Inflammatory macrophage treated with lipopolysaccharide for 1 hour (primary cell): ENCODE measurements at regions not wholly inside any gene's neighbourhood (a gene's known extent, or its start where the extent isn't known, plus 50 kb on each side); places are given as distances from the start of the nearest gene placed in this dataset.

Source experiments
- DNase-seq, 2 donors: peaks; one replicate each; pipeline ENCODE4 v3.0.0-alpha.2; 2020 to 2022

DNA sequence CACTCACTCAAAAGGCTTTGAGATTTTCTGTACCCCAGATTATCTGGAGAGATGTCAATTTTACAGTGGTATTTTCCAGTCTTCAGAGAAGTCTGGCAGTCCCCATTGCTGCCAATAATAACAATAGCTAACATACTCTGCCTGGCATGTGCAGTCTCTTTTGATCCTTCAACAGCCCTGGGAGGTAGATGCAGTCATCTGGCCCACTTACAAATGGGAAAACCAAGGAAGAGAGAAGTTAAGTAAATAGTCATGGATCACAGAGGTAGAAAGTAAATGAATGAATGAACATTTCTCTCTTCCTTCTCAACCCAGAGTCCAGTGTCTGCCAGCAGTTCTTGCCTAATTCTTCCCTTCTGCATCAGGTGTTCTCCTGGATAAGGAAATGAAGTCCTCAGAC lies 113.0 kb upstream of the EDNRA start:
- DNase-seq: no peak

DNA sequence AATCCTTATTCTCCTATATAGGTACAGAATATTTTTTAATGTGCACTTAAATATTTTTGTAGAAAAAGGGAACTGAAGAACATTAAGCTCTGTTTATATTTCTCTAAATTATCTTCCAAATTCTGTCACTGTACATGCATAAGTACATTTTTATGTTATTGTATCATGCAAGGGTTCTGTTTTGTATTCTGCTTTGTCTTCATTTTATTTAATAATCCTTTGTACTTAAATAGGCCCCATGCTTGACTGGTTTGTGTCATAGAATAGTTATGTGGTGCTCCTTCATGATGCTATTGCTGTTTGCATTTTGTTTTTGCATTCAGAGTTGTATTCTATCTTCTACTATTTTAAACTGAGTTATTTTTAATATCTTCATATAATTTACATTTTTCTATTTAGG lies 111.9 kb upstream of the EDNRA start:
- DNase-seq: no peak

DNA sequence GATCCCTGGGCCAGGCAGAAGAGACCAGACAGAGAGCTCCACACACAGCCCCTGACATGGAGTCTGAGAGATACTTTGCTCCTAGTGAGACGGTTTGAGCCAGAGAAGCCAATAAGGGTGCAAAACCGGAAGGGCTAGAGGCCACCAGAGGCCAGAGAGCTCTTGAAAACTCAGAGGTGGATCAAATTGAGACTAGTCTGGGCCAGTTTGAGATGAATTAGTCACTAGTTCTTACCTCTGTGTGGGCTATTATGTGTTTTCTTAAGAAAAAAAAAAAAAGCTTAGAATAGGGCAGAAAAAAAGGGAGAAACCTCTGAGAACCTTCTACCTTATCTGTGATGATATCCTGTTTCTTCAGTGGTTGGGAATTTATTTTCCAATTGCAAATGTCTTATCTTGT lies 110.4 kb upstream of the EDNRA start:
- DNase-seq: no peak

DNA sequence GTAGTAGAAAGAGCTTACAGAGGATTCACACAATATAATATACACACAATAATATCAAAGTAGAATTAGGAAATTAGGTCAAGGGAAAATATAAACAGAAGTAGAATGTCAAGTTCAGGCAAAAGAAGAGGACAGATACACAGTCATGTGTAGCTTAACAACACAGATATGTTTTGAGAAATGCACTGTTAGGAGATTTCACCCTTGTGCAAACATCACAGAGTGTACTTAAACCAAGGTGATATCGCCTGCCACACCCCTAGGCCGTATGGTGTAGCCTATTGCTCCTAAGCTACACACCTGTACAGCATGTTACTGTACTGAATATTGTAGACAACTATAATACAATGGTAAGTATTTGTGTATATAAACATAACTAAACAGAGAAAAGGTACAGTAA lies 110.0 kb upstream of the EDNRA start:
- no peak for DNase-seq

DNA sequence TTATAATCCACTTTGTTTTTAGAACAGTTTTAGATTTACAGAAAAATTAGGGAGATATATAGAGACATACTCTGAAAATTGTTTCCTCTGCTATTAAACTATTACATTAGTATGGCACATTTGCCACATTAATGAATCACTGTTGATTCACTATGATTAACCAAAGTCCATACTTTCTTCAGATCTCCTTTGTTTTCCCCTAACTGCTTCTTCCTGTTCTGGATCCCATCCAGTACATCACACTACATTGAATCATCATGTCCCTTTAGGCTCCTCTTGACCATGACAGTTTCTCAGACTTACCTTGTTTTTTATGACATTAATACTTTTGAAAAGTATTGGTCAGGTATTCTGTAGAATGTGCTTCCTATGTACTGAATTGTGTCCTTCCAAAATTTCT lies 109.2 kb upstream of the EDNRA start:
- DNase-seq: no peak

DNA sequence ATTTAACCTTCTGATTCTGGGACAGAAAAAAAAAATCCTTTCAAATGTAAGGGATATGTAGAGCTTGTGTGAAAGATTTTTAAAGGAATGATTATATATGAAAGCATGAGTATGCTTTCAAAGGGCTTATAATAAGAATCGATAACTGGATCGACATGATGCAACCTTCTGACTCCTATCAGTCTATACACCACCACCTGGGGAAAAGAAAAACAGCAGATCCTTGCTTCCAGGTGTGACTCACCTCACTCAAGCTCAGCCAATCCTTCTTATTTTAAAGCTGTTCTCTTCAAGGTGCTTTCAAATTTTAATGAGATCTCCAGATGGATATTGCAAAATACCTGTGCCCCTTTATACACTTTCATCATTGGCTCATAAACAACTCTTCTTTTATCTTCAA lies 102.1 kb upstream of the EDNRA start:
- no peak for DNase-seq

DNA sequence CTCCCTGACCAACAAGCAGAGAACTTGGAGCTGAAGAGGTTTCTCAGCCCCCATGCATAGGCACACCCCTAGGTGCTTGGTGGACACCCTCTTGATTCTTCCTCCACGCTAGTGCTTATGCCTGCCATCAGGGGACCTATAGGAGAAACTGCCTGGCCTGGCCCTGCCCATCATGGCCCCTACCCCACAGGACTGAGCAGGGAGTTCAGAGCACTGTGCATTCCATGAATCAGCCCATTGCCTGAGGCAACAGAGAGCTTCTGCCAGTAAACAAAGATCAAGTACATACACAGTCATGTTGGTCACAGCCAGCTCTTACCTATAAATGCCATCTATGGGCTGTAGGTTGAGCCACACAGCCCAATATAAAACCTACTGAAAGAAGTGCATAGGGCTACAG lies 99.1 kb upstream of the EDNRA start:
- no peak for DNase-seq

DNA sequence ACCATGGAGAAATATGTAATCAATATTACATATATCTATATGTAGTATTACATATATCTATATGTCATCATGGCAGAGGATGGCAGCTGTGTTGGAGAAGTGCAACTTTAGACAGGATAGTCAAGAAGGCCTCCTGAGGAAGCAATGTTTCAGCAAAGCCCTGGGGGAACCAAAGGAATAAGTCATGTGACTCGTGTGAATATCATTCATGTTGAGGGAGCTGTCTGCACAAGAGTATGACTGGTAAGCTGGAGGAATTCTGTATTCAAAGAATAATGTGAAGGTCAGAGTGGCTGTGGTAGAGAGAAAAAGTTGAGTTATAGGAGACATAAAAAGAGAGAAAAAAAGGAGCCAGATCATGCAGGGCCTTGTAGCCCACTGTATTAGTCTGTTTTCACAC lies 92.9 kb upstream of the EDNRA start:
- DNase-seq: no peak

DNA sequence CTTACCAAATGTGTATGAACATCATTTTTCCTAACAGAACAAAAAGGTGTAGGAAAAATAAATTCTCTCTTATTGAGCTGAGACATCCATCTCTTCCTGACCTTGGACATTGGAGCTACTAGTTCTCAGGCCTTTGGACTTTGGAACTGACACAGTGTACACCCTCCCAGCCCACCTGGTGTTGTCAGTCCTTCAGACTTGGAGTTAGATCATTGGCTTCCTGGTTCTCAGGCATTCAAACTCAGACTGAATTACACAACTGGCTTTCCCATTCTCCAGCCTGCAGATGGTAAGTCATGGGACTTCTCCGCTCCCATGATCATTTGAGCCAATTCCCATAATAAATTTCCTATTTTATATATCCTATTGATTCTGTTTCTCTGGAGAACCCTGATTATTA lies 84.8 kb upstream of the EDNRA start:
- DNase-seq: no peak

DNA sequence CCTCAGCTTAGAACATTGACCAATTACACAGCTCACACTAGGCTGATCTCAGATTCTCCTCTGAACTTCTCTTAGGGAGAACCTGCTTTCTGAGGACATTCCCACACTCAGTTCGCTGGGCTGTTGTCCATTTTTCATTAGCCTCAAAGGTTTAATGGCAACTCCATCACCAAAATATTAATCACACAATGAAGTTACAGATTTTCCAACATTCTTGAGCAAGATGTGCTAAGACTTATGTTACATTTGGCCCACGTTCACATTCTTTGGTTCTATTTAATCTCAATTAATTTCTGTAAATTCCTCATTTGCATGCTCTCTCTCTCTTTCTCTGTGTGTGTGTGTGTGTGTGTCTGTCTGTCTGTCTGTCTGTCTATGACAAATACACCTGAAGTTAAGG lies 82.3 kb upstream of the EDNRA start:
- no peak for DNase-seq

DNA sequence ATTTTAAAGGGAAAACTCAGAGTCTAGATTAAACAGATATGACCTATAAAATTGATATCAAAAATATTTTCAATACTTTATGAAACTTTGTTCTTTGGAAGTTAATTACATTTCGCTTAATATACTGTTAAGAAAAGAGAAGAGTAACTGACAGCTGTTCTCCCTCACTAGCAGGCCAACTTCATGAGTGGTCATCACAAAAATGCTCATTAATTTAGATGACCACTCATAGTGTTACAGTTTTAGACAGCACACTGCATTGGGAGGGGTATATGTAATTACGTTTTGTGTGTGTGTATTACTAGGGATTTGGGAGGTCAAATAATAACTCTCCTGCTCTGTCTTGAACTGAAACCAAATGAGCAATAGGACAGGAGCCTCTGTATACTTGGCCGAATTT lies 80.2 kb upstream of the EDNRA start:
- no peak for DNase-seq

DNA sequence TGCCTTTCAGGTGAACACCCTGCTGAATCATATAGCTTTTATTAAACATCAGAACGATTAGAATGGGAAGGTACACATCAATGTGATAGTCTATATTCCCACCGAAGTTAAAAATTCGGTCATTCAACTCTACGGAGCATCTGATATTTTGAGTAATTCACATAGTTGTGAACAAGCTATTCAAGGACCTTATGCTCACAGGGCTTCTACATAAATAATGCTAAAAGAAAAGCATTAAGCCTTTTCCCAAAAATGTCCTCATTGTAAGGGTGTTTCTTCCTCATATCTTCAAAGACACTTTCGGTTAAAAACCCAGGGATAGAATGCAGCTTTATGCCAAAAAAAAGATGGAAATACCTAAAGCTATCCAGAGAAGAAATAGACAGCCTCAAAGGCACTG lies 79.7 kb upstream of the EDNRA start:
- no peak for DNase-seq

DNA sequence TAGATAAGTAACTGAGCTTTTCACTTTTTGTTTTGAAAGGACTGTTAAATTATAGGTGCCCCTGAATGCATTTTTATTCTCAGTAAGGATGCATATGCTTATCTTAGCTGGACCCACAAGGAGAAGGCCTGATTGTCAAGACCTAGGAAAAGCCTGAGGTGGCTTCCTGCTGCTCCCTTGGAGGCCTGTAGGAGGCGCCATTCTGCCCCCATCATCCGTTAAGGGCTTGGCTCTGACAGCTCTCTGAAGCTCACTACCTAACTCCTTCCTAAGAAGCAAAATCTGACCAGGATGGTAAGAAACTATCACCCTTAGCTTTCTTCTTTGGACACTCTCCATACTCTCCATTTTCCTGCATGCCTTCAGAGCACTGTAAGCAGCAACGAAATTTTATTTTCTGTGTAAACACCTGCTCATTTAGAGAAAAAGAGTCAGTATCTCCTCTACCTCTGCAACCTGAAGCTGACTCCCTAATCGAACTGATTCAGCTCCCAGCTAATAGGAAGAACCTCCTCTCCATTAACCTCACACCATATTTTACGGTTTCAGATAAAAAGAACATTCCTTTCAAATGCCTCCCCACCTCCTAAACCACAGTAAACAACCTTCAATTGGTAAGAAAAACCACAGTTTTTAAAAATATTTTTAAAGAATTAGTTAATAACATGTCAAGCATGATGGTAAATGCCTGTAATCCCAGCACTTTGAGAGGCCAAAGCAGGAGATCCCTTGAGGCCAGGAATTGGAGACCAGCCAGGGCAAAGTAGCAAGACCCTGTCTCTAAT lies 73.4 kb upstream of the EDNRA start:
- DNase-seq: no peak

DNA sequence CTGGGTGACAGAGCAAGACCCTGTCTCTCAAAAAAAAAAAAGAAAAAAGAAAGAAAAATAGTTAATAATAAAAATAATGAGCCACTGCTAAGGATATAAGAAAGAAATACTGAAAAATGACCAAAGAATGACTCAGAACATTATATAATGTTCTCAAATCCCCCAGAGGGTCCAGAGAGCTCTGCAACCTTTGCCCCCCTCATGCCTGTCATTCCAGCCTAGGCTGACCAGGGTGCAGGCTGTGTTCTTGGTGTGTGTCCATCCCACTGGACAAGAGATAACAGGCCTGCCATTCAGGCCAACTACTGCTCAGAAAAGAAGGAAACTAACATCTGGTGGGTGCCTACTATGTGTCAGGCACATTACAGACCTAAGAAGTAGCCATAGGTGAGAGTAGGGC lies 72.7 kb upstream of the EDNRA start:
- no peak for DNase-seq

DNA sequence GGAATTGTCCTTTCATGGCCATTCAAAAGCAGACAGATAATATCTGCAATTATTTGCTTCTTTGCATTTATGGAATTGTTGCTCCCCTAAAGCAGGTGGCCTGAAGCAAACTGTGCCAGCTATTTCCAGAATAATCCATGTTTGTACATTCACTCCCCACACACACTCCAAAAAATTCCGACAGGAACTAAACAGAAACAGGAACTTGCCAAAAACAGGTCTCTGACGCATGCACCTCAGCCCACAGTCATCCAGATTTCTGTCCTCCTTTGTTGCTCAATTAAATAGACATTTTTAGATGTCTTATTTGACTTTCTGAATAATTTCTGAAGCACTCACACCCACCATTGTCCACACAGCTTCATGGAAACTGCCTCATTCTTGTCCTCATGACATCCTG lies 71.5 kb upstream of the EDNRA start:
- DNase-seq: no peak

DNA sequence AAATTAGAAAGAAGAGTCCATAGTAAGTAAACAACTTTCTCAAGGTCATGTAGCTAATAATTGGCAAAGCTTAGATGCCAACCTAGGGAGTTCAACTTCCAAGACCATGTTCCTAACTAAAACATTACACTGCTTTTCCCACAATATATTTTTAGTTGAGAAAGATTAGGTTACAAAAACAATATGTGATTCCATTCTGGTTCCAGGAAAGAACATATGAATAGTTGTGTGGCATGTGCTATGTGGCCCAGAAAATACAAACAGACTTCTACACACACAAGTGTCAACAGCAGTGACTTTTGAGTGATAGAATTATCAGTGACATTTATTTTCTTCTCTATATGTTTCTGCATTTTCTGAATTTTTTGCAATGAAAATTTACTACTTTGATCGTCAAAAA lies 62.7 kb upstream of the EDNRA start:
- no peak for DNase-seq

DNA sequence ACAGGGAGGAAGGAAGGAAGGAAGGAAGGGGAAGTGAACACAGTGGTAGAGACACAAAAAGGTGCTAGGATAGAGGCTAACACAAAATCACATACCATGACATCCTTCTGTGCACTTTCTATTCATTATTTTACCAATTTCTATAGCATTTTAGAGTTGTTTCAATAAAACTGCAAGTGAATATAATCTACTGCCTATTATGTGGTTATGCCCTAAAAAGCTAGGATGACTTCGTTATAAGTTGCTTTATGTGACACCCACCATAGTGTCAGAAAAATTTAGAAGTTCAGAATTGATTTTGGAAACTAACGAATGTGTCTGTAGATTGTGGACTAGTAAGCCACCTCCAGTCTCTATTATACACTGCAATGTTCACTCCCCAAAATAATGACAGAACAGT lies 59.4 kb upstream of the EDNRA start:
- no peak for DNase-seq

DNA sequence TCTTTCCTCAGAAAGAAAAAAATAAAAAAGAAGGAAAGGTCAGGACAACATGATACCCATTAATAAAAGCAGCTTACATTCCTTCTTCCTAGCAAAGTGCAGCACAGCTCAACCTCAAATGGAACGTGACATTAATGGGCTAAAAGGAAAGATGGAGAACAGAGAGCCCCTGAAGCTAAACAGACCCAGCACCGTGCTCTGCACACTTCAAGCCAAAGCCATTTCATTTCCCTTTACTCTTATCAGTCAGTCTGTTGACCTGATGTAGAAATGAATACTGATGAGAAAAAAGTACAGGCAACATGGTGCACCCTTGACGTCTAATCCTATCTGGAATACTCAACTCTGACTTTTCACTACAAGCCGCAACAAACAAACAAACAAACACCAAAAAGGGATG lies 57.7 kb upstream of the EDNRA start:
- DNase-seq: no peak

DNA sequence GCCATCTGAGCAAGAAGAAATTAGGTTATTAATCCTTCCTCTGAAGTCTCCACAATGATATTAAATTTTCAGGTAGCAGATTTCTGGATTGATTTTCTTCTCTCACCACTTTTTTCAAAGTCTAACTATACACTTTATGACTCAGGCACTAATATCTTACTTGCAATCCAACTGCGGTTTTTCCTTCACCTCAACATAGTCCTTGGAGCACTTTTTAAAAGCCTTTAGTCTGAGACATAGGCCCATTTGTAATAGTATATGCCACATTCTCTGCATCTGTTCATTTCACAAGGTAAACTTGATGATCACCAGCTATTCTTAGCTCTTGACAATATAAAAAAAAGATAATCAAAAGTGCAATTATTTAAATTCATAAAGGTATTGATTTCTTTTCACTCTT lies 55.9 kb upstream of the EDNRA start:
- DNase-seq: no peak

DNA sequence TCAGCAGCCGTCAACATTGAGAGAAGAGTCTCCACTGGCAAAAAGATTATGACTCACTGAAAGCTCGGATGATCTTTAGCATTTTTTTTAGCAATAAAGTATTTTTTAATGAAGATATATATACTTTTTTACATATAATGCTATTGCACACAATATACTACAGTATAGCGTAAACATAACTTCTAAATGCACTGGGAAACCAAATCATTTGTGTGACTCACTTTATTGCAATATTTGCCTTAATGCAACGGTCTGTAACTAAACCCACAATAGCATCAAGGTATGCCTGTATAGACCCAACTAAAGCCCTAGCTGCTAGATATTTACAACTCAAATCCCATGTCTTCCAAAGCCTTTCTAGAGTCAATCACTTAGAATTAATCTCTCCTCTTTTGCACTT lies 52.3 kb upstream of the EDNRA start:
- no peak for DNase-seq

DNA sequence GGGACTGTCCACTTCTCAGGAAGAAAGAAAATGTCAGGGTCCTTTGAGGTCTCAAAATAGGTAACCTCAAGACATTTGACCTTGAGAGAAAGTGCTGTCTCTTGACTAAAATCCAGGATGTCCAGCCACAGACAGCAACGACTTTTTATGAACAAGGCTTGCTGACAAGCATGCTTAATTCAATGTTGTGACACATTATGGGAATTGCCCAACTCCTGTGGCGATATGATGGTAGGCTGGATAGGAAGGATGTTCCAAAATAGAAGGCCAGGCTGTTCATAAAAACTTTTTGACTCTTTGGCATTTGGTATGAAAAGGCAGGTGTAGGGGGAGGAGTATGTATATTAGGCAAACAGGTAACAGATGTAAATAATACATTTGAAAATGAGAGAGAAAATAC lies 50.8 kb upstream of the EDNRA start:
- DNase-seq: no peak
